DMS53 (cell line): ENCODE measurements at regions not wholly inside any gene's neighbourhood (a gene's known extent, or its start where the extent isn't known, plus 50 kb on each side); places are given as distances from the start of the nearest gene placed in this dataset.
A peak's percentile ranks its signal among the peaks of the same experiment; 100 is the strongest.

ENCODE experiments used
- DNase-seq: peaks from one replicate; lab custom pipeline; 2025; lab: John Stamatoyannopoulos, UW

- no peak for DNase-seq
Measured at GRCh38 chr4:126776361-126776760, 856.4 kb upstream of the INTU start.

DNA sequence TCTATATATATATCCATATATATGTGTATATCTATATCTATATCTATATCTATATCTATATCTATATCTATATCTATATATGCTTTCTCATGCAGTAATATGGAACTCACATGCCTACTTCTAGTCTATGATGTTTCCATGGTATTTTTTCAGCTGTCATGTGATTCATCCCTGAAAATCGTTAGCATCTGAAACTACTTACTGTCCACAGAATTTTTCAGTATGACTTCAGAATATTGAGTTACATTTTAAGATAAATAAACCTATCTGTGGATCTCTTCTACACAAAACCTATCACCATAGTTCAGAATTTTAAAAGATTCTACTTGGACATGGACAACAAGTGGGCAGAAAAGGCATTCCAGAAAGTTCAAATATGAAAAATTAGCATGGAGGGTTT lies 855.1 kb upstream of the INTU start:
- DNase-seq = no peak

GRCh38 chr4:126778348-126778747 lies 854.4 kb upstream of the INTU start:
- DNase-seq = peak; percentile 32

DNA sequence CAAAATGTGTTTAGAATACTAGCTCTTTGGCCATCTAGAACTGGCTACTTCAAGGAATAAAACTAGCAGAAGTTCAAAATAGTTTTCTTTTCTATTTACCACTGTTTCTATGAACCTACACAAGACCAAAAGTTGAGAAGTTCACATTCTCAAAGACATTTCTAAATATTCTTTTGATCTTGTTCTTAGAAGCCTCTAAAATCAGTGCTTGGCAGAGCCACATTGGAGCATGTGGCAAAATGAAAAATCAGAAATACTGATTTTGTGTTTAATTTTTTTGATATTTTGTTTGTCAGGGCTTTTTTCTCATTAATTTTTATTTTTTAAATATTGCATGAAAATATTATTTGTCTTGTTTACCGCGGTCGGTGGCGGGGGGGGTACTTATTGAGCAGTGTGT lies 853.8 kb upstream of the INTU start:
- no peak for DNase-seq

DNA sequence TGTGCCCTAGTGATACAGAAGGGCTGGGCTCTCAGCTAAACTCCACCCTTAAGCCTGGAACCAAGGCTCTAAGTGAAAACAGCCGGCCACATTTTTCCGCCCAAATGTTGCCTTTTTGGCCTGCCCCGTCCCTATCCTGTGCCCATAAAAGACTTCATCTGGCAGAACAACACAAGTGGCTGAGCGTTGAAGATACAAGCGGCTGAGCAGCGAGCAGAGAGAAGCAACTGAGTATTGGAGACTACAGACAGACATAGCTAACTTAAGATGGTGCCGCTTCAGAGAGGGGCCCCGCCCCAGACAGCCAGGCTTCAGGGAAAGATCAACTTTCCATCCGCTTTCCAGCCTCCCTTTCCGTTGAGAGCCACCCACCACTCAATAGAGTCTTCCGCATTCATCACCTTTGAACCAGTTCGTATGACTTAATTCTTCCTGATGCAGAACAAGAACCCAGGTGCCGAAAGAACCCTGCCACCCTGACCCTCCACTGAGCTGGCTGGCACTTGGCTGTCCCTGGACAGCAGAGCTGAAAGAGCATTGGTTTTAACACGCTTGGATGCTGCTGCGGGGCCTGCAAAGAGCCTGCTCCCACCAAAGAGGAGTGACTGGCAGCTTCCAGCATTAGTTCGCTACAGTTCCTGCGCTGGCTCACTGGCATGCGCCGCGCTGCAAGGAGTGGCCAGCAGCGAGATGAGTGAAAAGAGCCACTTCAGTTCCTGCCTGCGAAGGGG lies 853.2 kb upstream of the INTU start:
- no peak for DNase-seq

GRCh38 chr4:126783191-126783590 lies 849.6 kb upstream of the INTU start:
- no peak for DNase-seq

DNA sequence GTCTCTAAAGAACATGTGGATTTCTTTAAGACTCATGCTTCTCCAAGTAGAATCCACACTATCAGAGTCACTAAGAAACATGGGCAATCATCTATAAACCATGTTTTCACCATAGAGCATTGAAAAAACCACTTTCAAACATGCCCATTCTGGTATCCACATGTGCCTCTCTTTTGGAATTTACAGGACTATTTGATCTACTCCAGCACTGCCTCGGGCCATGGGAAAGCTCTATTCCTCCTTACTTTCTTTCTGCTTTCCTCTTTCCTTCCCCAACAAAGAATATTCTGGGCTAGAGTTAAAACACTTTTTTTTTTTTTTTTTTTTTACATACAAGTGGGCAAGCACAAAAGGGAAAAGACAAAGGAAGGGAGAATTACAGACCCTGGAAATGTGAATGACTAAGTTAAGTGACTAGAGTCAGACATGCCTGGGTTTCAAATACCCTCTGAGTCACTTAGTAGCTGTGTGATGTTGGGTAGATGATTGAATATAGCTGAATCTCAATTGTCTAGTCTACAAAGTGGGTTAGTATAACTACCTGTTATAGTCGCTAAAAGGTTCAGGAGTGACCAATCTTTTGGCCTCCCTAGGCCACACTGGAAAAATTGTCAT lies 847.7 kb upstream of the INTU start:
- DNase-seq = no peak

DNA sequence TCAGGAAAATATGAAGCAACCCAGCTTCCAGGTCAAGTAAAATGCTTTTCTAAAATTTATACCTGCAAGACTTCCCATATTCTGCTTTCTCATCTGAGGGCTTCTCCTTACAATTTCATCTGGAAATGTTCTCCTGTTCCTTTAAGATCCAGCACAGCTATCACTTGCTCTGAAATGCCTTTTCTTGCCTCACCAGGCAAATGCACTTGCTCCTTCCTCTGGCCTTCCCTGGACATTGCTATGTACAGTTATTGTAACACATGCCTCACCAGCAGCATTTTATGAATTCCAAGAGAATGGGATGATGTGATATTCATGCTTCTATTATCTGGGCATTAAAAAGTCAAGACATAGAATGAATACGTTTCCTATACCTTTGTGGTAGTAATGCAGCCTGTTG lies 842.1 kb upstream of the INTU start:
- DNase-seq = no peak

DNA sequence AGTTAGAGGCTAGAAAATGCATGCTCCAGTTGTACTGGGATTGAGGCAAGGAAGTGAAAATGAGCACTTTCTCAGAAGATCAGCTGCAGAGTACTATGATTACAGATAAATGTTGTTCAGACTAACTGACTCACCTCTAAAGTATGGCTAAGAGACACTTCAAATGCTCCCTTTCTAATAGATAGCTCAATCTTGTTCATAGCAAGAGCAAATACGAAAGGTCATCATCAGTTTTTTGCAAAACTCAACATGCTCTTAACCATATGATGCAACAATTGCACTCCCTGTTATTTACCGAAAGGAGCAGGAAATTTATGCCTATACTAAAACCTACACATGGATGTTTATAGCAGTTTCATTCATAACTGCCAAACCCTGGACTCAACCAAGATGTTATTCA lies 838.4 kb upstream of the INTU start:
- peak; percentile 79 for DNase-seq

DNA sequence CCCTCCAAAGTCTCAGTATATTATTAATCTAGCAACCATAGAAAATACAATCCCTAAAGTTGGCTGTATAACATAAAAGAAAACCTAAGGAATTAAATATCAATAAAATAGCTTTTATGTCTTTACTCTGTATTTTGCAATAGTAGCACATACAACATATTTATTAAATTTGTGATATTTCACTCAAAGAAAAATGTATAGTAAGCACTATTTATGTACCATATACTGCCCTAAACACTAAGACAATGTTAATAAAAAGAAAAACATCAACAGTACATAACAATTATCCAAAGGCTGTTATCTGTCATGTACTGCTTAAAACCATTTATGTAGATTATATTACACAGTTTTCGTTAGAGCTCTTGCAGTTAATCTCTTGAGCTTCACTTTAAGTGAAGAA lies 834.5 kb upstream of the INTU start:
- no peak for DNase-seq

- DNase-seq = no peak
Measured at GRCh38 chr4:126799416-126799815, 833.3 kb upstream of the INTU start.

DNA sequence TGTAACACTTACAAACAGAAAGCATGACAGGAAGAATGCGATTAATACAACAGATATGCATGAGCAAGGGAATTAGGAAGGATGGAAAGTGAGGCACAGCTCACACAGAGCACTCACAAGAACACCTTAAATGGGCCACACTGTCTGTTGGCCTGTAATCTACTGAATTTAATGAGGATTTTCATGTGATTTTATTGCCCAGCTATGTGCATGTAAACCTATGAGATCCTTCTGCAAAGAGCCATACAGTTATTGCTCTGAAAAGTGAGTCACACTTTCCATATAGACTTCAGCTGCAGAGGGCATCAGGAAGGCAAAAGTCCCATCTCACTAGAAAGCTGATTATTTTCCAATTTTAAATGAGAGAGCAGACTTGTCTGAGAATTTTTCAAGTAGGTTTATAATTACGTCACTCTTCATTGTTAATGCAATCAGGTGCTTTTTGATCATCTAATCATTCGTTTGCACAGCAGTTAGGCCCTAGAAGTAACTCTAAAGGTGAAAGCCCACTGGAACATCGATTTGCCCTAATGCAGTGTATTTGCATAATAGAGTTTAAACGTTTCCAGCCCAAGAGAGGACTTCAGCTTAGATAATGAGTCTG lies 832.7 kb upstream of the INTU start:
- no peak for DNase-seq

DNA sequence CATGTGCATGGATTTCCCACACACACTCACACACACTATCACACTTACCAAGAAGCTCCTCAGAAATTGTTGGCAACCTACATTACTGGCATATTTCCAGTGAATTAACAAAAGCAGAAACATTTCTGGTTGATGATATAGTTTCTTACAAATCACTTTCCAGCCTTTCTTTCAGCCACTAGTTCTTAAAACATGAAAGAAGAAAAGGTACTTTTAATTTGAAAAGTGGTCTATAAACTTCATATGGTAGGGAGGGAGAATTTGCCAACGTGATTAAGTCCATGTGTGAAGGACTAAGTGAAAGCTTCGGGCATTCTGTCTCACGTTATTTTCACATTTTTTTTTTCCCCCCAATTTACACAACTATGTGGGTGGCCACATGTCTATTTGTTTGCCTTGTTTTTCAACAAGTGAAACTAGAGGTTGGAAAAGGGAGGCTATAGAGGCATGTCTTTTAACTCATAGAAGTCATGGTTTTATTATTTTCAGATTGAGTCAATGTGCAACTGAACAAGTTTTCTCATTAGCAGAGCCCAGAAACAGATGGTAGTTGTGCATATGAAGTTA lies 832.1 kb upstream of the INTU start:
- DNase-seq = no peak

GRCh38 chr4:126807132-126807531 lies 825.6 kb upstream of the INTU start:
- DNase-seq = no peak

- DNase-seq = no peak
Measured at GRCh38 chr4:126812076-126812475, 820.7 kb upstream of the INTU start.

DNA sequence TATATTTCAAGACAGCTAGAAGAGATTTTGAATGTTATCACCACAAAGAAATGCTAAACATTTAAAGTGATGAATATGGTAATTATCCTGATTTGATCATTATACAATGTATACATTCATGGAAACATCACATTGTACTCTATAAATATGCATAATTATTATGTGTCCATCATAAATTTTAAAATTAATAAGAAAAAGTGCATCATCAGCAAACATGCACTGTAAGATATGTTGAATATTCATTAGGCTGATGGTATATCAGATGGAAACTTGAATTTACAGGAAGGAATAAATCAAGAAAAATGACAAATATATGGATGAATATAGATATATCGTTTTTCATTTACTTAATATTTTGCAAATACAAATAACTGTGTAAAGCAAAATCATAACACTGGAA lies 812.1 kb upstream of the INTU start:
- DNase-seq = no peak

GRCh38 chr4:126821152-126821551 lies 811.6 kb upstream of the INTU start:
- DNase-seq = no peak

GRCh38 chr4:126825083-126825482 lies 807.7 kb upstream of the INTU start:
- no peak for DNase-seq

DNA sequence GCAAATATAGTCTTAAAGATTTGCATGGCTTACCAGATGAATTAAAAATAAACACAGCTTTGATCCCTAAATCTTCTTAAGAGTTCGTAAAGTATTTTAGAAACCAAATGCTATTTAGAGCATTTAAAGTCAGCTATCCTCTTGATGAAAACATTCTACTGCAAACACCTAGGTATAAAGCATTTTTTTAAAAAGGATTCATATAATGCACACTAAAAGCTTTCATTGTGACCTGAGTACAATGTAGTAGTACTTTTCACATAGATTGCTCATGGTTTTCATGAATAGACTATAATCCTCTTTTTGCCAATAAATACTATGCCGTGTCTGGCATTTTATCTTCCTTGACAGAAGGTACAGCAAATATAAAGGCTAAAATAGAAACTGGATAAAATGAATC lies 805.1 kb upstream of the INTU start:
- no peak for DNase-seq

- DNase-seq = no peak
Measured at GRCh38 chr4:126834854-126835253, 797.9 kb upstream of the INTU start.

GRCh38 chr4:126838941-126839679 lies 793.6 kb upstream of the INTU start:
- DNase-seq = no peak

GRCh38 chr4:126843492-126844067 lies 789.2 kb upstream of the INTU start:
- DNase-seq = no peak
